HG02938 (cell line): ENCODE measurements at regions not wholly inside any gene's neighbourhood (a gene's known extent, or its start where the extent isn't known, plus 50 kb on each side); places are given as distances from the start of the nearest gene placed in this dataset.

ENCODE experiments used
- ATAC-seq: cut with Tn5 transposase; IDR thresholded peaks from one replicate; pipeline ENCODE4 v1.9.1; 2021; ENCODE audit warnings: mild to moderate bottlenecking, moderate library complexity; ENCODE audit not compliant: unreplicated experiment

- ATAC-seq: no peak
Measured at GRCh38 chr20:4095639-4096038, 53.0 kb upstream of the SMOX start.

GRCh38 chr20:4091490-4092479, 56.8 kb upstream of the SMOX start:
- ATAC-seq: no peak

GRCh38 chr20:4090756-4091489, 57.7 kb upstream of the SMOX start:
- ATAC-seq: no peak

GRCh38 chr20:4089756-4090487, 58.7 kb upstream of the SMOX start:
- ATAC-seq: no peak

- ATAC-seq: no peak
Measured at GRCh38 chr20:4088766-4089165, 59.9 kb upstream of the SMOX start.

- ATAC-seq: no peak
Measured at GRCh38 chr20:4087923-4088322, 60.7 kb upstream of the SMOX start.

GRCh38 chr20:4086771-4087687, 61.6 kb upstream of the SMOX start:
- ATAC-seq: no peak

- no peak for ATAC-seq
Measured at GRCh38 chr20:4084721-4085120, 63.9 kb upstream of the SMOX start.

- no peak for ATAC-seq
Measured at GRCh38 chr20:4084096-4084495, 64.5 kb upstream of the SMOX start.

GRCh38 chr20:4083098-4083865, 65.3 kb upstream of the SMOX start:
- ATAC-seq: no peak

GRCh38 chr20:4082406-4083097, 66.1 kb upstream of the SMOX start:
- ATAC-seq: peak; percentile 65

- ATAC-seq: no peak
Measured at GRCh38 chr20:4081421-4081820, 66.1 kb upstream of the RNF24 start.

- no peak for ATAC-seq
Measured at GRCh38 chr20:4076671-4077070, 61.3 kb upstream of the RNF24 start.

- no peak for ATAC-seq
Measured at GRCh38 chr20:4076033-4076432, 60.7 kb upstream of the RNF24 start.

- no peak for ATAC-seq
Measured at GRCh38 chr20:4074877-4075455, 59.6 kb upstream of the RNF24 start.

- no peak for ATAC-seq
Measured at GRCh38 chr20:4073852-4074741, 58.7 kb upstream of the RNF24 start.

GRCh38 chr20:4071178-4071693, 55.9 kb upstream of the RNF24 start:
- no peak for ATAC-seq
